ENCODE measurements at regions not wholly inside any gene's neighbourhood (a gene's known extent, or its start where the extent isn't known, plus 50 kb on each side); places are given as distances from the start of the nearest gene placed in this dataset.
A peak's percentile ranks its signal among the peaks of the same experiment; 100 is the strongest.

DNA sequence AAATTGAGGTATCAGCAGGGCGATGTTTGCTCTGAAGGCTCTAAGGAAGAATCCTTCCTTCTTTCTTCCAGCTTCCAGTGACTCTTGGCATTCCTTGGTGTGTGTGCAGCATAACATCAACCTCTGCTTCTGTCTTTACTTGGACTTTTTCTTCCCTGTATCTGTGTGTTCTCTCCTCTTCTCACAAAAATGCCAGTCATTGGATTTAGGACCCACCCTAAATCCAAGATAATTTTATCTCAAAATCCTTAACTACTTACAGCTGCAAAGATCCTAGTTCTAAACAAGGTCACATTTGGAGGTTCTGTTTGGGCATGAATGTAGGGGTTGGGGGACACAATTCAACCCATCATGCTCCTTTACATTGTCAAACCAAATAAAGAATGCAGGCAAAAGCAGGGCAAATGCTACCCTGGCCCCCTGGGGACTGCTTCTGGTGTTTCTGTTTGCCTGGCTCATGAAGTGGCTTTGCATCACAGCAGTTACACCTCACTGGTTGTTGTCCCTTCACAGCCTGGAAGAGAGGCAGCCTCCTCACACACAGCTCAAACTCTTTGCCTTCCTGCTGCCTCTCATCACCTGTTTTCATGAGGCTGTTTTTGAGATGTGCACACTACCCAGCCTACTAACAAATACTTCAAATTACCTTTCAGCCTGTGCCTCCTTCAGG lies 64.8 kb upstream of the PLCXD3 start:
- no peak overlapping the region for H3K4me3 ChIP-seq (ENCODE audit: low read depth, low read length)
- H3K9me3 ChIP-seq (ENCODE audit: control insufficient read depth, insufficient read depth, low read length): no peaks in the 10 kb centered on the region
- peak in 1 of 6 donors; percentile 22 for DNase-seq (ENCODE audit: low read depth in 4 of 6, low spot score in 6 of 6)
- no peaks in the 10 kb centered on the region for H3K36me3 ChIP-seq (ENCODE audit: control insufficient read depth, insufficient read depth, low read length)
- WGBS (ENCODE audit: insufficient coverage): 100% methylated on average over 1 of the region's 1 CpG
- no peaks in the 10 kb centered on the region for H3K27me3 ChIP-seq (ENCODE audit: control insufficient read depth, insufficient read depth, low read length)
- no peak overlapping the region for H3K27ac ChIP-seq (ENCODE audit: low read depth, low read length)
- no peaks in the 10 kb centered on the region for H3K4me1 ChIP-seq (ENCODE audit: control insufficient read depth, insufficient read depth, low read length)

GRCh38 chr5:41574391-41574790 lies 64.0 kb upstream of the PLCXD3 start:
- H3K36me3 ChIP-seq (ENCODE audit: control insufficient read depth, insufficient read depth, low read length): no peaks in the 10 kb centered on the region
- no peaks in the 10 kb centered on the region for H3K4me1 ChIP-seq (ENCODE audit: control insufficient read depth, insufficient read depth, low read length)
- no peak overlapping the region for H3K27ac ChIP-seq (ENCODE audit: low read depth, low read length)
- H3K27me3 ChIP-seq (ENCODE audit: control insufficient read depth, insufficient read depth, low read length): no peaks in the 10 kb centered on the region
- no CpG with 5 or more reads among the region's 2 CpGs for WGBS (ENCODE audit: insufficient coverage)
- H3K9me3 ChIP-seq (ENCODE audit: control insufficient read depth, insufficient read depth, low read length): no peaks in the 10 kb centered on the region
- peak in 1 of 6 donors; percentile 50 for DNase-seq (ENCODE audit: low read depth in 4 of 6, low spot score in 6 of 6)
- H3K4me3 ChIP-seq (ENCODE audit: low read depth, low read length): no peak overlapping the region

All from spinal cord (tissue), 9 donors.